PC-3 (cell line): ENCODE measurements at regions not wholly inside any gene's neighbourhood (a gene's known extent, or its start where the extent isn't known, plus 50 kb on each side); places are given as distances from the start of the nearest gene placed in this dataset.

Experiments used
- ATAC-seq: fragments of 200-7000 bp; cut with Tn5 transposase; 2 replicates; pipeline ENCODE4 v1.9.1; 2020; ENCODE audit warnings: mild to moderate bottlenecking, moderate library complexity
- BruUV-seq: library from RNA; stranded (reverse); fragments of 400-500 nt; replicated peaks from 2 replicates; lab custom pipeline; 2021; lab: Mats Ljungman, UMichigan
- CTCF ChIA-PET: fragments of 300-600 bp; sonication (Branson Sonifier 250); formaldehyde crosslinking; loops from one replicate; lab custom pipeline; 2022; ENCODE audit warnings: antibody characterized with exemption; lab: Charles Lee
- POLR2A ChIA-PET: fragments of 300-600 bp; sonication (Branson Sonifier 250); formaldehyde crosslinking; loops from one replicate; lab custom pipeline; 2022; ENCODE audit warnings: antibody characterized with exemption; ENCODE audit not compliant: unreplicated experiment; lab: Charles Lee
- DNase-seq: peaks from one replicate; pipeline ENCODE4 v3.0.0-alpha.2; 2015
- H2AFZ ChIP-seq: fragments of 300-600 bp; sonication (generic); 2 replicates; pipeline ENCODE4 v1.6.0; 2016; ENCODE audit warnings: antibody characterized with exemption, low read length
- H3F3A ChIP-seq: fragments of 300-600 bp; sonication (generic); one replicate; pipeline ENCODE4 v1.6.0; 2017; ENCODE audit warnings: antibody characterized with exemption, low read length, control low read depth, mild to moderate bottlenecking; ENCODE audit not compliant: unreplicated experiment
- H3K27ac ChIP-seq: fragments of 300-600 bp; sonication (generic); 2 replicates; pipeline ENCODE4 v1.5.1; 2016; ENCODE audit warnings: mild to moderate bottlenecking, low read length
- H3K27me3 ChIP-seq: fragments of 300-600 bp; sonication (generic); 2 replicates; pipeline ENCODE4 v1.6.1; 2016; ENCODE audit warnings: low read length, mixed read lengths
- H3K36me3 ChIP-seq: fragments of 300-600 bp; sonication (generic); 2 replicates; pipeline ENCODE4 v1.6.1; 2016; ENCODE audit warnings: low read depth, mixed run types, low read length, mixed read lengths
- H3K4me1 ChIP-seq: fragments of 300-600 bp; sonication (generic); 2 replicates; pipeline ENCODE4 v1.5.1; 2016; ENCODE audit warnings: low read length; ENCODE audit not compliant: insufficient read depth
- H3K4me2 ChIP-seq: fragments of 300-600 bp; sonication (generic); 2 replicates; pipeline ENCODE4 v1.6.0; 2016; ENCODE audit warnings: low read length
- H3K4me3 ChIP-seq: fragments of 300-600 bp; sonication (generic); 2 replicates; pipeline ENCODE4 v1.5.1; 2016; ENCODE audit warnings: mild to moderate bottlenecking, low read length, mixed read lengths
- H3K79me2 ChIP-seq: fragments of 300-600 bp; sonication (generic); 2 replicates; pipeline ENCODE4 v1.6.1; 2017; ENCODE audit warnings: low read length, mixed read lengths
- H3K9ac ChIP-seq: fragments of 300-600 bp; sonication (generic); 2 replicates; pipeline ENCODE4 v1.6.0; 2016; ENCODE audit warnings: mild to moderate bottlenecking, low read length
- H3K9me2 ChIP-seq: fragments of 300-600 bp; sonication (generic); replicated peaks from 2 replicates; pipeline ENCODE4 v1.6.1; 2016; ENCODE audit warnings: mixed run types, low read length, mixed read lengths
- H3K9me3 ChIP-seq: fragments of 300-600 bp; sonication (generic); 2 replicates; pipeline ENCODE4 v1.6.1; 2016; ENCODE audit warnings: low read length, mixed read lengths
- H4K20me1 ChIP-seq: fragments of 300-600 bp; sonication (generic); 2 replicates; pipeline ENCODE4 v1.6.1; 2016; ENCODE audit warnings: low read length, mixed read lengths
- CTCF ChIP-seq: fragments of 300-600 bp; sonication (generic); conservative IDR thresholded peaks from 2 replicates; pipeline ENCODE4 v1.5.1; 2017; ENCODE audit warnings: antibody characterized with exemption, low read depth, mild to moderate bottlenecking, low read length
- EZH2 ChIP-seq: fragments of 300-600 bp; sonication (generic); IDR thresholded peaks from one replicate; pipeline ENCODE4 v1.6.1; 2017; ENCODE audit warnings: antibody characterized with exemption, mild to moderate bottlenecking, low read length; ENCODE audit not compliant: unreplicated experiment
- EZH2phosphoT487 ChIP-seq: fragments of 300-600 bp; sonication (generic); IDR thresholded peaks from 2 replicates; pipeline ENCODE4 v1.6.1; 2018; ENCODE audit warnings: mild to moderate bottlenecking, antibody characterized with exemption, low read length, borderline replicate concordance
- intact Hi-C: fragments of 100-400 bp; cut with micrococcal nuclease; formaldehyde crosslinking; loops from 2 replicates; pipeline ENCODE4 v1.9.0; 2023

GRCh38 chr11:26905368-26905767, 88.5 kb upstream of the FIBIN start:
- no peaks in the 10 kb centered on the region for H3F3A ChIP-seq
- DNase-seq (no peak), ATAC-seq (no peak)
- H3K36me3 ChIP-seq = no peaks in the 10 kb centered on the region
- no peaks in the 10 kb centered on the region for H3K4me1 ChIP-seq
- no TSS peak for BruUV-seq
- intact Hi-C loops = no loop called here
- no peak overlapping the region for H3K4me3 ChIP-seq
- no peaks in the 10 kb centered on the region for H3K79me2 ChIP-seq
- no peaks in the 10 kb centered on the region for H3K9me2 ChIP-seq
- no peak overlapping the region for H3K4me2 ChIP-seq
- no peak overlapping the region for H2AFZ ChIP-seq
- peaks cover 18% of the 10 kb centered on the region for H3K27me3 ChIP-seq
- no peak overlapping the region for H3K27ac ChIP-seq
- ChIA-PET CTCF (no interaction called here), POLR2A (no interaction called here)
- no peaks in the 10 kb centered on the region for H4K20me1 ChIP-seq
- TF ChIP-seq EZH2phosphoT487 = no peak
- TF ChIP-seq CTCF = no peak
- TF ChIP-seq EZH2 = no peak
- no peaks in the 10 kb centered on the region for H3K9me3 ChIP-seq
- H3K9ac ChIP-seq = no peak overlapping the region

GRCh38 chr11:26909515-26909914, 84.4 kb upstream of the FIBIN start:
- Histone ChIP-seq H3K27me3 (peaks cover 18% of the 10 kb centered on the region), H3K4me1 (no peaks in the 10 kb centered on the region), H3K36me3 (no peaks in the 10 kb centered on the region), H3K9me2 (no peaks in the 10 kb centered on the region), H3K27ac (no peak overlapping the region), H3K9ac (no peak overlapping the region), H3K4me3 (no peak overlapping the region), H3F3A (no peaks in the 10 kb centered on the region), H4K20me1 (no peaks in the 10 kb centered on the region), H3K79me2 (no peaks in the 10 kb centered on the region), H2AFZ (no peak overlapping the region), H3K4me2 (no peak overlapping the region), H3K9me3 (no peaks in the 10 kb centered on the region)
- no peak for ATAC-seq
- CTCF ChIA-PET = no interaction called here
- POLR2A ChIA-PET = no interaction called here
- TF ChIP-seq EZH2phosphoT487 = no peak
- no peak for TF ChIP-seq CTCF
- TF ChIP-seq EZH2 = no peak
- DNase-seq = no peak
- no TSS peak for BruUV-seq
- intact Hi-C loops = no loop called here

- H3K79me2 ChIP-seq = no peaks in the 10 kb centered on the region
- ChIA-PET CTCF (no interaction called here), POLR2A (no interaction called here)
- no peaks in the 10 kb centered on the region for H4K20me1 ChIP-seq
- H3K9me3 ChIP-seq = no peaks in the 10 kb centered on the region
- H3K9ac ChIP-seq = no peak overlapping the region
- peaks cover 18% of the 10 kb centered on the region for H3K27me3 ChIP-seq
- no peaks in the 10 kb centered on the region for H3K36me3 ChIP-seq
- BruUV-seq = no TSS peak
- H3K4me2 ChIP-seq = no peak overlapping the region
- no peak overlapping the region for H2AFZ ChIP-seq
- H3F3A ChIP-seq = no peaks in the 10 kb centered on the region
- H3K4me1 ChIP-seq = no peaks in the 10 kb centered on the region
- no peak overlapping the region for H3K4me3 ChIP-seq
- TF ChIP-seq CTCF (no peak), EZH2phosphoT487 (no peak), EZH2 (no peak)
- H3K9me2 ChIP-seq = no peaks in the 10 kb centered on the region
- ATAC-seq = no peak
- no peak for DNase-seq
- intact Hi-C loops = no loop called here
- no peak overlapping the region for H3K27ac ChIP-seq
Measured at GRCh38 chr11:26909991-26910591, 83.8 kb upstream of the FIBIN start.
